ENCODE measurements at regions not wholly inside any gene's neighbourhood (a gene's known extent, or its start where the extent isn't known, plus 50 kb on each side); places are given as distances from the start of the nearest gene placed in this dataset.

DNA sequence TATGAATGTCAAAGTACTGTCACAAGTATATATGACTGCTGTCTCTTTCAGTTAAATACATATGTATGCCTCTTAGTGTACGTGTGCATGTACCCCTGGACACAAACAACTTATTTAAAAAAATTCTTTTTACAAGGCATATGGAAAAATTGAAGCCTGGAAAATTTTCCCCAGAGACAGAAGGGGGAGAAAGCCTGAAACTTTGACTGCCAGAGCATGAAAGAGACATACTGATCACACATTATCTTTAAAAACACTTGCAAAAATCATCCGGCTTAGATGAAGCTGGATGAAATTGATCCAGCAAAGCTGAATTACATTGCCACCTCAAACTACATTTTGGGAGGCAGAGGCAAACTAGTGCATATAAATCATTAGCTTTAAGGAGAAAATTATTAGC lies 88.0 kb upstream of the NFIB start:
- ChIA-PET POLR2A (no interaction called here), CTCF (ENCODE audit: low intra/inter-chr PET ratio) (no interaction called here)
- WGBS (ENCODE audit: insufficient coverage, low coverage, missing lambda C conversion rate), result 39% methylated on average over 2 of the region's 2 CpGs
- H3K9ac ChIP-seq (ENCODE audit: insufficient read depth in 1 of 2, low read depth in 2 of 2, low read length in 2 of 2), result no peak overlapping the region
- no peaks in the 10 kb centered on the region for H3K79me2 ChIP-seq (ENCODE audit: control insufficient read depth, insufficient read depth, low read length)
- FAIRE-seq (no peak), ATAC-seq (no peak), DNase-seq (ENCODE audit: extremely low read depth in 1 of 4, low spot score in 3 of 4) (no peak)
- no peaks in the 10 kb centered on the region for H3K9me3 ChIP-seq (replicated peaks; ENCODE audit: control insufficient read depth, insufficient read depth, low read depth, low read length)
- H3K9me1 ChIP-seq (ENCODE audit: control insufficient read depth, insufficient read depth, low read length), result no peaks in the 10 kb centered on the region
- in situ Hi-C loops (cut with MboI) (no loop called here), intact Hi-C loops (cut with micrococcal nuclease) (loop anchor here (5.0 kb wide), 1 partner anchor 330 kb away; no protein-coding TSS in a partner anchor)
- H3K36me3 ChIP-seq (ENCODE audit: control insufficient read depth, insufficient read depth, low read length), result no peaks in the 10 kb centered on the region
- no peak overlapping the region for H3K4me2 ChIP-seq (ENCODE audit: insufficient read depth, low read length)
- H4K20me1 ChIP-seq (replicated peaks; ENCODE audit: control insufficient read depth, insufficient read depth, low read length), result no peaks in the 10 kb centered on the region
- no peaks in the 10 kb centered on the region for H3K27me3 ChIP-seq (ENCODE audit: control insufficient read depth in 2 of 2, insufficient read depth in 2 of 2, low read length in 2 of 2)
- BruUV-seq (replicated peaks), result no TSS peak
- no peak overlapping the region for H3K27ac ChIP-seq (ENCODE audit: extremely low read depth, low read depth, low read length)
- no peak overlapping the region for H3K4me3 ChIP-seq
- TF ChIP-seq ZFX (CRISPR knock-in tag; IDR thresholded peaks at IDR 0.05), result no peak
- TF ChIP-seq ARID1B (IDR thresholded peaks at IDR 0.05), result no peak
- TF ChIP-seq TRIM24 (IDR thresholded peaks at IDR 0.05), result no peak
- TF ChIP-seq, protein P1, sequence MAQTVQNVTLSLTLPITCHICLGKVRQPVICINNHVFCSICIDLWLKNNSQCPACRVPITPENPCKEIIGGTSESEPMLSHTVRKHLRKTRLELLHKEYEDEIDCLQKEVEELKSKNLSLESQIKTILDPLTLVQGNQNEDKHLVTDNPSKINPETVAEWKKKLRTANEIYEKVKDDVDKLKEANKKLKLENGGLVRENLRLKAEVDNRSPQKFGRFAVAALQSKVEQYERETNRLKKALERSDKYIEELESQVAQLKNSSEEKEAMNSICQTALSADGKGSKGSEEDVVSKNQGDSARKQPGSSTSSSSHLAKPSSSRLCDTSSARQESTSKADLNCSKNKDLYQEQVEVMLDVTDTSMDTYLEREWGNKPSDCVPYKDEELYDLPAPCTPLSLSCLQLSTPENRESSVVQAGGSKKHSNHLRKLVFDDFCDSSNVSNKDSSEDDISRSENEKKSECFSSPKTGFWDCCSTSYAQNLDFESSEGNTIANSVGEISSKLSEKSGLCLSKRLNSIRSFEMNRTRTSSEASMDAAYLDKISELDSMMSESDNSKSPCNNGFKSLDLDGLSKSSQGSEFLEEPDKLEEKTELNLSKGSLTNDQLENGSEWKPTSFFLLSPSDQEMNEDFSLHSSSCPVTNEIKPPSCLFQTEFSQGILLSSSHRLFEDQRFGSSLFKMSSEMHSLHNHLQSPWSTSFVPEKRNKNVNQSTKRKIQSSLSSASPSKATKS (CRISPR knock-in tag; IDR thresholded peaks at IDR 0.05), result no peak
- no peak for TF ChIP-seq ILF3 (IDR thresholded peaks at IDR 0.05; ENCODE audit: borderline replicate concordance)
- no peak for TF ChIP-seq ZNF778 (CRISPR knock-in tag; IDR thresholded peaks at IDR 0.05)
- TF ChIP-seq TEAD4 (IDR thresholded peaks at IDR 0.05; ENCODE audit: low read length), result no peak
- TF ChIP-seq TEAD4 (CRISPR knock-in tag; IDR thresholded peaks at IDR 0.05; ENCODE audit: borderline replicate concordance), result no peak
- TF ChIP-seq EGR1 (conservative IDR thresholded peaks at IDR 0.05), result no peak
- no peak for TF ChIP-seq STAT5A (IDR thresholded peaks at IDR 0.05; ENCODE audit: borderline replicate concordance, low read length)
- no peak for TF ChIP-seq ZEB2 (IDR thresholded peaks at IDR 0.05)
- H2AFZ ChIP-seq (ENCODE audit: low read depth, low read length), result no peak overlapping the region
- H3K4me1 ChIP-seq (replicated peaks in 1 of 2; ENCODE audit: control insufficient read depth in 2 of 2, insufficient read depth in 2 of 2, low read length in 2 of 2), result no peaks in the 10 kb centered on the region; a peak in 1 of 5 replicates

Data from K562 (cell line).